Stimulated activated memory B cell treated with anti-CD40 and anti-IgM and Interleukin-4, amounts not matched to agents 10 μg/mL and 1 μg/mL and 100 μg/mL, for 72 hours (primary cell): ENCODE measurements at regions not wholly inside any gene's neighbourhood (a gene's known extent, or its start where the extent isn't known, plus 50 kb on each side); places are given as distances from the start of the nearest gene placed in this dataset.

Experiments
- ATAC-seq: fragments of 150-1000 bp; cut with Tn5 transposase; 2 replicates; pipeline ENCODE4 v1.10.0; 2021
- H3K27ac Mint-ChIP-seq: one replicate; pipeline ENCODE4 v1.8.0; 2022; ENCODE audit warnings: mild to moderate bottlenecking, mixed read lengths
- H3K27me3 Mint-ChIP-seq: one replicate; pipeline ENCODE4 v1.8.0; 2022; ENCODE audit warnings: mixed read lengths
- H3K36me3 Mint-ChIP-seq: one replicate; pipeline ENCODE4 v1.8.0; 2022; ENCODE audit warnings: mixed read lengths
- H3K4me1 Mint-ChIP-seq: one replicate; pipeline ENCODE4 v1.8.0; 2022; ENCODE audit warnings: mixed read lengths
- H3K4me3 Mint-ChIP-seq: one replicate; pipeline ENCODE4 v1.8.0; 2022; ENCODE audit warnings: mild to moderate bottlenecking, moderate library complexity, mixed read lengths
- H3K9me3 Mint-ChIP-seq: one replicate; pipeline ENCODE4 v1.8.0; 2022; ENCODE audit warnings: mixed read lengths

DNA sequence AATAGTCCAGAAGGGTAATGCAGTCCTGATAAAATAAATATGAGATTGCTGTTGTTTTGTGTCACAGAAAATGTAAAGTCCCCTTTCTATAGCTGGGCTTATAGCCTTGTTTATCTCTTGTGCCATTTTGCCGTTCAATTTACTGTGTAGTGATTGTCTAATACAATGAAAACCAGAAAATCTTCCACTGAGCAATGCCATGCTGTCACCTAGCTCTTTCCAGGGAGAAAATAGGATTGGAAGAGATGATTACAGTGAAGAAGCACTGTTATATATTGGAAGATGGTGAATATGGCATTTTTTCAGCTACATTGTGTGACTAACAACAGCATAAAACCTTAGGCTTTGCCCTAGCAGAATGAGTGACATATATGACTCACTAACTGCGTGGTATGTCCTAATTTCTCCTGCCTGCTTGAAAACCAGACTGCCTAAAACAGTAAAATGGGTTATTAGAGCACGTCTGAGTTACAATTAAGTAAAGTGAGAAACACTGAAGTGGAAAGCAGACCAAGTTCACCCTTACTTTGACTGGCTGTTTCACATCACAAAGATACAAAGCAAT is 332.4 kb upstream of the ZP4 start:
- no peaks in the 10 kb centered on the region for H3K36me3 Mint-ChIP-seq
- H3K9me3 Mint-ChIP-seq, result peaks cover 8% of the 10 kb centered on the region
- no peaks in the 10 kb centered on the region for H3K27me3 Mint-ChIP-seq
- no peak overlapping the region for H3K27ac Mint-ChIP-seq
- no peak overlapping the region for H3K4me3 Mint-ChIP-seq
- H3K4me1 Mint-ChIP-seq, result no peaks in the 10 kb centered on the region
- no peak for ATAC-seq

GRCh38 chr1:238221738-238222137 is 331.0 kb upstream of the ZP4 start:
- peaks cover 10% of the 10 kb centered on the region for H3K9me3 Mint-ChIP-seq

DNA sequence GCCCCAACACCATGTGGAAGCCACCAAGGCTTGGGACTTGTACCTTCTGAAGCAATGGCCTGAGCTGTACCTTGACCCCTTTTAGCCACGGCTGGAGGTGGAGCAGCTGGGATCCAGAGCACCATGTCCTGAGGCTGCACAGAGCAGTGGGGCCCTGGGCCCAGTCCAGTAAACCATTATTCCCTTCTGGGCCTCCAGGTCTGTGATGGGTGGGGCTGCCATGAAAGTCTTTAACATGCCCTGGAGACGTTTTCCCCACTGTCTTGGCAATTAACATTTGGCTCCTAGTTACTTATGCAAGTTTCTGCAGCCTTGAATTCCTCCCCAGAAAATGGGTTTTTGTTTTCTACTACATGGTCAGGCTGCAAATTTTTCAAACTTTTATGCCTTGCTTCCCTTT is 323.7 kb upstream of the ZP4 start:
- no peak for ATAC-seq
- Mint-ChIP-seq H3K36me3 (no peaks in the 10 kb centered on the region), H3K27ac (no peak overlapping the region), H3K9me3 (peaks cover 7% of the 10 kb centered on the region), H3K4me3 (no peak overlapping the region), H3K4me1 (no peaks in the 10 kb centered on the region), H3K27me3 (no peaks in the 10 kb centered on the region)

More at GRCh38 chr1:238221738-238222137, 331.0 kb upstream of the ZP4 start:
- Mint-ChIP-seq H3K27me3 (no peaks in the 10 kb centered on the region), H3K36me3 (no peaks in the 10 kb centered on the region), H3K4me1 (no peaks in the 10 kb centered on the region), H3K4me3 (no peak overlapping the region), H3K27ac (no peak overlapping the region)
- no peak for ATAC-seq

GRCh38 chr1:238205045-238205662 is 314.4 kb upstream of the ZP4 start:
- no peak overlapping the region for H3K4me3 Mint-ChIP-seq
- no peaks in the 10 kb centered on the region for H3K27me3 Mint-ChIP-seq

DNA sequence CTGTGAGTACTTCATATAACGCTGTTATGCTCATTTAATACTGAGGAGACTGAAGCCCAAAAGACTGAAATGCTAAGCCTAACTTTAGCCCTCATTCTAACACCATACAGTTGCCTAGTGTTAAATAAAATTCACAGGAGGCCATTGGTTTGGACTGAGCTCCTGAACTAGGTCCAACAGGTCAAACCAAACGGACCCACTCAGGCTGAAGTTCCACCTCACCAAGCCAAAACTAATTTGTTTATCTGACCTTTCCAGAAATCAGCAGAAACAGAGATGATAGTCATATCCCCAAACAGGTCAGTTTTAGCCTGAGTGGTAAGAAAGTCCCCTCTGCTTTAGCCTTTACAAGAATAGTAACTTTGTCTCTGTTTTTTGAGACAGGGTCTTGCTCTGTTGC is 311.3 kb upstream of the ZP4 start:
- H3K27me3 Mint-ChIP-seq, result no peaks in the 10 kb centered on the region
- peaks cover 3% of the 10 kb centered on the region for H3K9me3 Mint-ChIP-seq
- H3K4me1 Mint-ChIP-seq, result no peaks in the 10 kb centered on the region
- no peak for ATAC-seq
- H3K4me3 Mint-ChIP-seq, result no peak overlapping the region
- no peak overlapping the region for H3K27ac Mint-ChIP-seq
- H3K36me3 Mint-ChIP-seq, result no peaks in the 10 kb centered on the region

More at GRCh38 chr1:238205045-238205662, 314.4 kb upstream of the ZP4 start:
- H3K36me3 Mint-ChIP-seq, result no peaks in the 10 kb centered on the region
- no peak overlapping the region for H3K27ac Mint-ChIP-seq
- no peak for ATAC-seq
- H3K4me1 Mint-ChIP-seq, result no peaks in the 10 kb centered on the region
- peaks cover 3% of the 10 kb centered on the region for H3K9me3 Mint-ChIP-seq

GRCh38 chr1:238199325-238199724 is 308.6 kb upstream of the ZP4 start:
- H3K9me3 Mint-ChIP-seq, result peaks cover 5% of the 10 kb centered on the region
- no peaks in the 10 kb centered on the region for H3K27me3 Mint-ChIP-seq
- H3K4me1 Mint-ChIP-seq, result no peaks in the 10 kb centered on the region
- H3K4me3 Mint-ChIP-seq, result no peak overlapping the region
- no peak for ATAC-seq
- H3K27ac Mint-ChIP-seq, result no peak overlapping the region
- no peaks in the 10 kb centered on the region for H3K36me3 Mint-ChIP-seq

- Mint-ChIP-seq H3K4me3 (no peak overlapping the region), H3K27me3 (no peaks in the 10 kb centered on the region), H3K4me1 (no peaks in the 10 kb centered on the region), H3K9me3 (peaks cover 5% of the 10 kb centered on the region), H3K27ac (no peak overlapping the region), H3K36me3 (no peaks in the 10 kb centered on the region)
- no peak for ATAC-seq
Measured at GRCh38 chr1:238196516-238196915, 305.8 kb upstream of the ZP4 start.

DNA sequence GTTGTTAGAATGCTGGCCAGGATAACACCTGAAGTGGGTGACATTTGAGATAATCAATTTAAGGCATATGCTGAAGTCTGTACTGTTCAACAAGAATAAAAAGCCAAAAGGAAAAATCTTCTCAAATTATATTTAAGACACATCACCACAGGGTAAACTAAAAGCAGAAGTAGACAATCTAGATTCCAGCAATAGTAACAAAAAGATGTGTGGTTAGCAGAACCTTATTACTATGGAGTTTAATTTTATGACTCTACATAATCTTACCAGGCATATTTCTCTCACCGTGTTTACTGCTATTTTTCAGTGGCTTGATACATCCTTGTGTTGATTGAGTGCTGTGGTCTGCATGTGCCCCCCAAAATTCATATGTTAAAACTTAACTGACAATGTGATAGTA is 300.4 kb upstream of the ZP4 start:
- H3K4me1 Mint-ChIP-seq, result no peaks in the 10 kb centered on the region
- no peak overlapping the region for H3K4me3 Mint-ChIP-seq
- no peaks in the 10 kb centered on the region for H3K27me3 Mint-ChIP-seq
- peaks cover 7% of the 10 kb centered on the region for H3K9me3 Mint-ChIP-seq
- H3K36me3 Mint-ChIP-seq, result no peaks in the 10 kb centered on the region
- ATAC-seq, result no peak
- H3K27ac Mint-ChIP-seq, result no peak overlapping the region

DNA sequence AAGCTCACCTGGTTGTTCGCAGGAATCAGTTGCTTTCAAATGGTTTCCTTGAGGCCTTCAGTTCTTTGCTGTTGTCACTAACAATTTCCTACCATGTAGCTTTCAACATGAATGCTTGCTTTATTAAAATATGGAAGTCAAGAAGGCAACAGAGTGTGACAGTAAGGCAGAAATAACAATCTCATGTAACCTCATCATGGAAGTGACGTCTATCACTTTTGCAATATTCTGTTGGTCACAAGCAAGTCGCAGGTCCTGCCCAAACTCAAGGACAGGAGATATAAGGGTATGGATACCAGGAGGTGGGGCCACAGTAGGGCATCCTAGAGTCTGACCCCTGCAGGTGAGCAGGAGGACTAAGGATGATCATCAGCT is 296.8 kb upstream of the ZP4 start:
- peaks cover 8% of the 10 kb centered on the region for H3K9me3 Mint-ChIP-seq
- no peak overlapping the region for H3K4me3 Mint-ChIP-seq
- no peak for ATAC-seq
- H3K27ac Mint-ChIP-seq, result no peak overlapping the region
- no peaks in the 10 kb centered on the region for H3K36me3 Mint-ChIP-seq
- H3K27me3 Mint-ChIP-seq, result no peaks in the 10 kb centered on the region
- H3K4me1 Mint-ChIP-seq, result no peaks in the 10 kb centered on the region

DNA sequence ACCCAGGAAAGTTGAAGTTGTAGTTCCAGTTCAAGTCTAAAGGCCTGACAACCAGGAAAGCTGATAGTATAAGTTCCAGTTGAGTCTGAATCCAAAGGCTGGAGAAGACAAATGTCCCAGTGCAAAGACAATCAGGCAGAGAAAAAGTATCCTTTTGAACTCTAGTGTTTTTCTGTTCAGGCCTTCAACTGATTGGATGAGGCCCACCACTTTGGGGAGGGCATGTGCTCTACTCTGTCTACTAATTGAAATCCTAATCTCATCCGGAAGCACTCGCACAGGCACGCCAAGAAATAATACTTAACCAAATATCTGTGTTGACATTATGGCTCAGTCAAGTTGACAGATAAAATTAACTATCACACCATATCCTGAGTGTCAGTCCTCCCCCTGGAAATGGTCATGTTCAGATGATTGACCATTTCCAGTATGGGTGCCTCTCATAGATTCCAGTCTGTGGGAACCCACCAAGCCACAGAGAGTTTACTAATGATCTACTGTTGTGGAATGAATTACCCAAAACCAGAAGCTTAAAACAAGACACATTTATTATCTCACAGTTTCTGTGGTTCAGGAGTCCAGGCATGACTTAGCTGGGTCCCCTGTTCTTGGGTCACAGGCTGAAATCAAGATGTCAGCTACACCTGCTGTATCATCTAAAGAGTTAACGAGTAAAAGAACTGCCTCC is 296.3 kb upstream of the ZP4 start:
- ATAC-seq, result no peak
- Mint-ChIP-seq H3K9me3 (peaks cover 8% of the 10 kb centered on the region), H3K4me1 (no peaks in the 10 kb centered on the region), H3K27me3 (no peaks in the 10 kb centered on the region), H3K27ac (no peak overlapping the region), H3K36me3 (no peaks in the 10 kb centered on the region), H3K4me3 (no peak overlapping the region)

DNA sequence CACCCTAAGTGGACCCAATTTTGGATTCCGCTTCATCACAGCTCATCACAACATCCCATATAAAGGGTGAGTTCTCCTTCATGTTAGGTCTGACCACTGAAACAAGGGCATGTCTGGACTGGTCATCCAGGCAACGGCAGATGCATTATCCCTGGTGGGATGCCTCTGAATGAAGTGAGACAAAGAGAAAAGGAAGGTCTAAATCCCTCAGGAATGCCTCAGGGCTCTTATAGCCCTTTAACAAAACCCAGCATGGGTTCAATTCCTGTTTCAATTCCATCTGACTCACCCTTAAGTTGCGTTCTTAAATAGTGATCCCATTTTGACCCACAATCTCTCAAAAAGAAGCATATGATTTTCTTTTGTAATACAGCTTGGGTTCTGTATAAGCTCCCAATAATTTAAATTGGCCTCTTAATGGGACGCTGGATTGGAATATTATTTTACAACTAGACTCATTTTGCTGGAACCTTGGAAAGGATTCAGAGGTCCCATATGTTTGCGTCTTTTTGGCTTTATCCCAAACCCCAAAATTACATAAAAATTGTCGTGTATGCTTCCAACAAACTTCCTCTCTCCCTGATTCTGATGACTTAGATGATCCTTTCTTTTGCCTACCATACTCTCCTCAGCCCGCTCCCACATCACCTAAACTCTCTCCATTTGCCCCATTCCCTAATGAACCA is 287.4 kb upstream of the ZP4 start:
- Mint-ChIP-seq H3K27me3 (no peaks in the 10 kb centered on the region), H3K9me3 (peaks cover 3% of the 10 kb centered on the region), H3K36me3 (no peaks in the 10 kb centered on the region), H3K4me1 (no peaks in the 10 kb centered on the region), H3K27ac (no peak overlapping the region), H3K4me3 (no peak overlapping the region)
- ATAC-seq, result no peak

GRCh38 chr1:238177351-238177750 is 286.6 kb upstream of the ZP4 start:
- H3K4me3 Mint-ChIP-seq, result no peak overlapping the region
- no peak overlapping the region for H3K27ac Mint-ChIP-seq
- H3K4me1 Mint-ChIP-seq, result no peaks in the 10 kb centered on the region
- no peaks in the 10 kb centered on the region for H3K36me3 Mint-ChIP-seq
- no peaks in the 10 kb centered on the region for H3K27me3 Mint-ChIP-seq
- ATAC-seq, result no peak
- H3K9me3 Mint-ChIP-seq, result peaks cover 3% of the 10 kb centered on the region

DNA sequence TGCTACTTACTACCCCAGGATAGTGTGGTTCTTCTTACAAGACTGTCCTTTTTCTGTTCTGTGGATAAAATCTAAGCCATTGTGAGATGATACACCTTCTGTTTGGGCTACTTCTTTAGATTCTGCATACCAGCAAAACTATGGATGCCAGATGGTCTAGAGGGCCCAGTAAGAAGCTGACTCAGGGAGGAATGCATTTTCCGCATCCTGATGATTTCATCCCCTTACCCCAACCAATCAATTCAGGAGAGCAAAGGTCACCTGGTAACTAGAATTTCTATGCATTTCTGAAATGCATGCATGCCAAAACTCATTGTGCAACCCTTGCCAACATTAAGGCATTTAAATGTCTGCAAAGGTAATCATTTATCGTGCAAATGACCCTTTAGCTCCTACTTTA is 285.7 kb upstream of the ZP4 start:
- no peaks in the 10 kb centered on the region for H3K4me1 Mint-ChIP-seq
- ATAC-seq, result no peak
- no peak overlapping the region for H3K27ac Mint-ChIP-seq

GRCh38 chr1:238171985-238172384 is 281.3 kb upstream of the ZP4 start:
- Mint-ChIP-seq H3K27me3 (no peaks in the 10 kb centered on the region), H3K27ac (no peak overlapping the region), H3K36me3 (no peaks in the 10 kb centered on the region), H3K4me1 (no peaks in the 10 kb centered on the region), H3K4me3 (no peak overlapping the region), H3K9me3 (peaks cover 5% of the 10 kb centered on the region)
- ATAC-seq, result no peak

More for the DNA sequence above, 285.7 kb upstream of the ZP4 start:
- no peak overlapping the region for H3K4me3 Mint-ChIP-seq
- no peaks in the 10 kb centered on the region for H3K27me3 Mint-ChIP-seq
- peaks cover 3% of the 10 kb centered on the region for H3K9me3 Mint-ChIP-seq
- no peaks in the 10 kb centered on the region for H3K36me3 Mint-ChIP-seq

DNA sequence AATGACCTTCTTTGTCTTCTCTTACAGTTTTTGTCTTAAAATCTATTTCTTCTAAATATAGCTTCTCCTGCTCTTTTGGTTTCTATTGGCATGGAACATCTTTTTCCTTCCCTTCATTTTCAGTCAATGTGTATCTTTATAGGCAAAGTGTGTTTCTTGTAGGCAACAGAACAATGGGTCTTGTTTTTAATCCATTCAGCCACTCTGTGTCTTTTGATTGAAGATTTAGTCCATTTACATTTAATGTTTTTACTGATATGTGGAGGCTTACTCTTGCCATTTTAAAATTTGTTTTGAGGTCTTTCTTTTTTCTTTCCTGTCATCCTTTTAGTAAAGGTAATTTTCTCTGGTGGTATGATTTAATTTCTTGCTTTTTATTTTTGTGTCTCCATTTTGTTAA is 271.2 kb upstream of the ZP4 start:
- Mint-ChIP-seq H3K36me3 (no peaks in the 10 kb centered on the region), H3K9me3 (peaks cover 24% of the 10 kb centered on the region), H3K4me3 (no peak overlapping the region), H3K4me1 (no peaks in the 10 kb centered on the region), H3K27ac (no peak overlapping the region), H3K27me3 (no peaks in the 10 kb centered on the region)
- ATAC-seq, result no peak

GRCh38 chr1:238153939-238154338 is 263.2 kb upstream of the ZP4 start:
- Mint-ChIP-seq H3K27ac (no peak overlapping the region), H3K4me3 (no peak overlapping the region), H3K36me3 (no peaks in the 10 kb centered on the region), H3K27me3 (no peaks in the 10 kb centered on the region), H3K9me3 (peaks cover 3% of the 10 kb centered on the region), H3K4me1 (no peaks in the 10 kb centered on the region)
- ATAC-seq, result no peak
